ENCODE measurements at regions not wholly inside any gene's neighbourhood (a gene's known extent, or its start where the extent isn't known, plus 50 kb on each side); places are given as distances from the start of the nearest gene placed in this dataset.
"Not testable (repeated sequence)": the region's sequence is repeated elsewhere in the genome, so short reads cannot be mapped to it uniquely, and the experiment has no call there.

DNA sequence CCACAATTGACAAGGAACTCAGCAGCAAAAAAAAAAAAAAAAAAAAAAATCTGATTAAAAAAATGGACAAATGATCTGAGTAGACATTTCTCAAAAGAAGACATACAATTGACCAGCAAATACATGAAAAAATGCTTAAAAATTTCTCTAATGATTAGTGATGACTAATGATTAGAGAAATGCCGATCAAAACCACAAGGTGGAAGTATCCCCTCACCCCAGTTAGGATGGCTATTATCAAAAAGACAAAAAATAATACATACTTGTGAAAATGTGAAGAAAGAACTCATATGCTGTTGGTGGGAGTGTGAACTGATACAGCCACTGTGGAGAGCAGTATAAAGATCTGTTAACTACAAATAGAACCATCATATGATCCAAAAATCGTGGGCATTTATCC is 245.3 kb downstream of the OSTF1 start:
- WGBS, 10 experiments, result 0 to 100% (median 35%) methylated on average over 1 to 2 of the region's 2 CpGs
- H3K4me3 ChIP-seq, result no peak overlapping the region
- in situ Hi-C loops (cut with MboI; ENCODE audit: low pct_unique_long_range_greater_than_20kb in 2 of 9, low sequenced_read_pairs in 9 of 9, unreplicated experiment in 9 of 9), result no loop called here
- no peak overlapping the region for H3K27ac ChIP-seq
- H3K4me1 ChIP-seq (replicated peaks in 1 of 2), result no peaks in the 10 kb centered on the region
- ATAC-seq (replicated peaks in 6 of 8), result no peak

DNA sequence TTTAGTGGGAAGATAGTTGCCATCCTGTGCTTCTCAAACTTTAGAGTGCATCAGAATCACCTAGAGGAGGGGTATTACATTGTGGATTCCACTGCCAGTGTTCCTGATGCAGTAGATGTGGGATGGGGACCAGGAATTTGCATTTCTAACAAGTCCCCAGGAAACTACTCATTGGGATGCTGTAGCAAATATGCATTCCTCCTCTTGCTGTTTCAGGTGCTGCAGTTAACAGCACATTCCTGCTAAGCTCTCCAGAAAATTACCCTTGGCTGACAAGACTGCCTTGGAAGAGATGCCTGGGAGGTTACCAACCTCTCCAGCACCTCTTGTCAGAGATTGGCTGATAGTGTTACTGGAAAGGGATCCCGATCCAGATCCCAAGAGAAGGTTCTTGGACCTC is 270.5 kb downstream of the OSTF1 start:
- H3K4me1 ChIP-seq (replicated peaks in 1 of 2), result no peaks in the 10 kb centered on the region
- ATAC-seq (replicated peaks in 6 of 8), result no peak
- in situ Hi-C loops (cut with MboI; ENCODE audit: low pct_unique_long_range_greater_than_20kb in 2 of 9, low sequenced_read_pairs in 9 of 9, unreplicated experiment in 9 of 9), result no loop called here
- WGBS, 10 experiments, result 43 to 67% methylated on average over 1 of the region's 1 CpG; no CpG with 5 or more reads in 8 of the 10 experiments
- H3K4me3 ChIP-seq, result no peak overlapping the region
- no peak overlapping the region for H3K27ac ChIP-seq

DNA sequence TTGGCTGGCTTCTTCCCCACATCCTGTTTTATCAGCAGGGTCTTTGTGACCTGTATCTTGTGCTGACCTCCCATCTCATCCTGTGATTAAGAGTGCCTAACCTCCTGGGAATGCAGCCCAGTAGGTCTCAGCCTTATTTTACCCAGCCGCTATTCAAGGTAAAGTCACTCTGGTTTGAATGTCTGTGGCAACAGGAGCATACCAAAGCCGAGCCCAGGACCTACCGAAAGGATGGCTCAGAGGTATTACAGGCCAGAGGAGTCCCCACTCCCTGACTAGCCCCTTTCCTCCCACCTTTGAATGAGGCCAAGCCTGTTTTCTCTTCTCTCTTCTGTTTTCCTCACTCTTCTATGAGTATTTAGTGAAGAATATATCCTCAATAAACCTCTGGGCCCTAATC is 271.3 kb downstream of the OSTF1 start:
- H3K27ac ChIP-seq, result no peak overlapping the region
- no peak overlapping the region for H3K4me3 ChIP-seq
- ATAC-seq (replicated peaks in 6 of 8), result no peak
- in situ Hi-C loops (cut with MboI; ENCODE audit: low pct_unique_long_range_greater_than_20kb in 2 of 9, low sequenced_read_pairs in 9 of 9, unreplicated experiment in 9 of 9), result no loop called here
- 0 to 100% (median 61%) methylated on average over 1 to 3 of the region's 3 CpGs; no CpG with 5 or more reads in 4 of the 10 experiments for WGBS, 10 experiments
- H3K4me1 ChIP-seq (replicated peaks in 1 of 2), result no peaks in the 10 kb centered on the region

DNA sequence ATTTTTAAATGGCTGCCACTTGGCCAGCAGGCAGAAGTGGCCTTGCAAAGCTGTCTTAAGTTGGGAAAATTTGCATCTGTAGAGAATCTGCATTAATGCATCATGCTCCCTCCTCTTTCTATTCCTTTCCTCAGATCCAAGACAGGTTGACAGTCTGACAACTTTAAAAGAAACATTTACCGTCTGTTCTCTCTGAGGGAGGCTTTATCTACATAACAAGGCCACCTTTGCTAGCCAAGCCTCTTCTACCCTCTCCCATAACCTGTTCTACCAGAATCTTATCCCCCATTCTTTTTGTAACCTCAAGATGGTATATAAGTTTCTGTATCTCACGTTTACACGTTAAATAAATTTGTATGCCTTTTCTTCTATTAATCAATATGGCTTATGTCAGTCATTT is 271.9 kb downstream of the OSTF1 start:
- Histone ChIP-seq H3K4me1 (replicated peaks in 1 of 2) (no peaks in the 10 kb centered on the region), H3K27ac (no peak overlapping the region), H3K4me3 (no peak overlapping the region)
- 40 to 79% (median 64%) methylated on average over 1 to 3 of the region's 3 CpGs for WGBS, 10 experiments
- in situ Hi-C loops (cut with MboI; ENCODE audit: low pct_unique_long_range_greater_than_20kb in 2 of 9, low sequenced_read_pairs in 9 of 9, unreplicated experiment in 9 of 9), result no loop called here
- no peak for ATAC-seq (replicated peaks in 6 of 8)

DNA sequence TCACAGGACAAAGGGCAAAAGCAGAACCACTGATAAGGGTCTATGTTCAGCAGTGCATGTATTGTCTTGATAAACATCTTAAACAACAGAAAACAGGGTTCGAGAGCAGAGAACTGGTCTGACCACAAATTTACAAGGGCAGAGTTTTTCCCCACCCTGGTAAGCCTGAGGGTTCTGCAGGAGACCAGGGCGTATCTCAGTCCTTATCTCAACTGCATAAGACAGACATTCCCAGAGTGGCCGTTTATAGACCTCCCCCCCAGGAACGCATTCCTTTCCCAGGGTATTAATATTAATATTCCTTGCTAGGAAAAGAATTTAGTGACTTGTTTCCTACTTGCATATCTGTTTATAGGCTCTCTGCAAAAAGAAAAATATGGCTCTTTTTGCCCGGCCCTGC is 274.1 kb downstream of the OSTF1 start:
- in situ Hi-C loops (cut with MboI; ENCODE audit: low pct_unique_long_range_greater_than_20kb in 2 of 9, low sequenced_read_pairs in 9 of 9, unreplicated experiment in 9 of 9); H3K4me1 ChIP-seq (replicated peaks in 1 of 2); H3K27ac ChIP-seq; ATAC-seq (replicated peaks in 6 of 8); H3K4me3 ChIP-seq: not testable (repeated sequence)
- 14 to 97% (median 73%) methylated on average over 1 to 5 of the region's 5 CpGs; no CpG with 5 or more reads in 2 of the 10 experiments for WGBS, 10 experiments

DNA sequence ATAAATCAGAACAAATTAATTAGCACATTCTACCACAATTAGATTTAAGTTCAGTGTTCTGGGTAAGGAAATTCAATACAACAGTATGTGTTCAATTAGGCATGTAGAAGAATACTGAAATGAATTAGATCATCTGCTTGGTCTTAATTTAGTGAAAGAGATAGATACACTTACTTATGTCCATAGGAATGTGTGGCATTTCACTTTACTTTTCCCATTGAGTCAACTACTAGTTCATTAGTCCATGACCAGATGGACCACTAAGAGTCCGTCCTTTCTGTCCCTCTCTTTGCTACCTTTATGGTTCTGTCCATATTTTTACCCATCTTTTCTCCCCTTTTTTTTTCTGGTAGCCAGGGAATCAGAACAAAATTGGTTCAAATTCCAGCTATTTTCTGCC is 276.9 kb downstream of the OSTF1 start:
- in situ Hi-C loops (cut with MboI; ENCODE audit: low pct_unique_long_range_greater_than_20kb in 2 of 9, low sequenced_read_pairs in 9 of 9, unreplicated experiment in 9 of 9), result no loop called here
- ATAC-seq (replicated peaks in 6 of 8), result no peak
- H3K27ac ChIP-seq, result no peak overlapping the region
- H3K4me3 ChIP-seq, result no peak overlapping the region
- WGBS, 10 experiments, result 0 to 88% (median 59%) methylated on average over 1 of the region's 1 CpG; no CpG with 5 or more reads in 2 of the 10 experiments
- no peaks in the 10 kb centered on the region for H3K4me1 ChIP-seq (replicated peaks in 1 of 2)

DNA sequence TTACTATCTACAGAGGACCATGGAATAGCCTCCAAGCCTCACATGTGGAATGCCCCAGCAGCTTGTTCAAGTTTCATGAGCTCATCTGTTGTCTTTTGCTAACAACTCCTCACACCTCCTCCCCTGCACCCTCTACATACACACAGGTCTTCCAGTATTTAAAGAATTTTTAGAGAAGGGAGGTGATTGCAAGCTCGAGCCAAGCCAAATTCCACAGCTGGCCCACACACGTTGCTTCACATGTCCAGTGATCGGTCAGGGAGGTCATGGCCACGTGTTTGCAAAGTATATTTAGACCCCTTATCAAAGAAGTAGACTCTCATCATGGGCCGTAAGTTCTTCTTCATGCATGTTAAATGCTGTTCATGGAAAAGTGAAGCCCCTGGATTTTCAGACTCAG is 281.7 kb downstream of the OSTF1 start:
- no peak for ATAC-seq (replicated peaks in 6 of 8)
- 8 to 84% (median 62%) methylated on average over 3 to 5 of the region's 5 CpGs; no CpG with 5 or more reads in 3 of the 10 experiments for WGBS, 10 experiments
- Histone ChIP-seq H3K27ac (no peak overlapping the region), H3K4me3 (no peak overlapping the region), H3K4me1 (replicated peaks in 1 of 2) (no peaks in the 10 kb centered on the region)
- in situ Hi-C loops (cut with MboI; ENCODE audit: low pct_unique_long_range_greater_than_20kb in 2 of 9, low sequenced_read_pairs in 9 of 9, unreplicated experiment in 9 of 9), result no loop called here

DNA sequence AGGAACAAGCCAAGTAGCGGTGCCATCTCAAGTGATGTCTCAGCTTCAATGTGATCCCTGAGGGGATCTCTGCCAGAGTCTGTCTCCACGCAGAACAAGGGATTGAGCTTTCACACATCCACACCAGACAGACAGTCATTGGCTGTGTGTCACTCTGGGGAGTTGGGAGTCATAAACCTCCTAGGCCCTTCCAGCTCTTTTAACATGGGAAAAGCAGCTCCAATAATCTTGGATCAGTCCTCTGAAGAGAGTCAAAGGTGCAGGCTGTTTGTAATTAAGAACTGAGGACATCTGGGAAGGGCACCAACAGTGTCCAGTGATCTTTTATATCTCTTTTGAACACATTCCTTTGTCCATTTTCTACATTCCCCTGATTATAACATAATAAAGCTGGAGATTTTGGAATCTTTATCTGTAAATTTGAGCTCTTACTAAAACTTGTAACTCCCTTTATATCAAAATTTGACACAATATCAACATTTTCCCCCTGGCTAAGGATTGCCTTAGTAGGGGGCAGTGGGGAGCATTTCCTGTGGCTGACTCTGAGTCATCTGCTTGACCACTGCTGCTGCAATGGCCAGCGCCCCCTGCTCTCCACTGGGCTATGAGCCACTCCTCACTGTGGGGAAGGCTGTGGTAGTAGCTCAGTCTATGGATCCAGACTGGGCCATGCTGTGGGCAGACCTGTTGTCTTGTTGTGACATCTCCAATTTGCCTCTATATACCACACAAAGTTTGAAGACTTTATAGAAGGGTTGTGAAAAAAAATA is 284.4 kb downstream of the OSTF1 start:
- no peaks in the 10 kb centered on the region for H3K4me1 ChIP-seq (replicated peaks in 1 of 2)
- WGBS, 10 experiments, result 0 to 92% (median 77%) methylated on average over 1 to 3 of the region's 3 CpGs; no CpG with 5 or more reads in 4 of the 10 experiments
- no peak overlapping the region for H3K4me3 ChIP-seq
- no peak for ATAC-seq (replicated peaks in 6 of 8)
- H3K27ac ChIP-seq, result no peak overlapping the region
- in situ Hi-C loops (cut with MboI; ENCODE audit: low pct_unique_long_range_greater_than_20kb in 2 of 9, low sequenced_read_pairs in 9 of 9, unreplicated experiment in 9 of 9), result no loop called here

DNA sequence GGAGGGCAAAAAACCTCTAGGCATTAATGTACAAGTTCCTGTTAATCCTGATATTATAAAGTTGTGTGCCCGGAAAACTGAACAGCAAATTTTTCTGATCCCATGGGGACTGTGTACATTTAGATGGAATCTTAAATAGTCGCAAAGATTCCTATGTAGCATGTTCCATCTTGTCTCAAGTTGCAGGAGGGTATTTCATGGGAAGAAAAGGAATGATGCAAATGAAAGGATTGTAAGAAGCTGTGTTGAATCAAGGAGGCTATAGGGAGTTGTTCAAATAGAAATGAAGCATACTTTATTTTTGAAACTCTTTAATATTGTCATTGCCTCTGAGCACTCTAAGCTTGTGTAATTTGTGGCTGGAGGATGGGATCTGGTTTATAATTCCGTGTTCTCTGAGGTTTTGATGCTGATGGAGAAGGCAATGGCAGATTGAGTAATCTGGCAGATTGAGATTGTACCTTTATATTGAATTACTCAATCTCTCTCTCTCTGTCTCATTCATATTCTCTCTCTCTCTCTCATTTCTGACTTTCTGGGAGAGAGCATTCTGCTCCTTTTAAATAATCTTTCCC is 288.5 kb downstream of the OSTF1 start:
- Histone ChIP-seq H3K4me1 (replicated peaks in 1 of 2) (no peaks in the 10 kb centered on the region), H3K4me3 (no peak overlapping the region), H3K27ac (no peak overlapping the region)
- peak in 1 of 8 experiments; percentile 74 for ATAC-seq (replicated peaks in 6 of 8)
- WGBS, 10 experiments, result 18 to 94% (median 70%) methylated on average over 2 to 3 of the region's 3 CpGs
- in situ Hi-C loops (cut with MboI; ENCODE audit: low pct_unique_long_range_greater_than_20kb in 2 of 9, low sequenced_read_pairs in 9 of 9, unreplicated experiment in 9 of 9), result no loop called here

DNA sequence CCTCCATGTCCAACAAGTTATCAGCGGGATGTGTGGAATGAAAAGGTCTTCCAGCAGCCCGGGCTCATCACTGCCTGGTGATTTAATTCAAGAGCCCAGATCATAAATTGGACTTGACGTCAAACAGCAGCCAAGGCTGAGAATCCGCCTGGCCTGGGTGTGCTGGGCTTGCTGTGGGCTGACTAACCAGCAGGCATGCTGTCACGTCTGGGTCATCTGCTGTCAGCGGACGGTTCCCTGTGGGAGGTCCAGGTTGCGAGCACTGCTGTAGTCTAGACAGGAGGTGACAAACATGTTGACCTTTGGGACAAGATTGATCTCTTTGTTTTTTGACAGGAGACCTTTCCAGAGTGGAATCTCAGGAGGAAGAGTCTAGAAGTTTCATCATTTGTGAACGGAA is 289.7 kb downstream of the OSTF1 start:
- ATAC-seq (replicated peaks in 6 of 8), result peak in 6 of 8 experiments; percentile 37 to 95 (median 54)
- in situ Hi-C loops (cut with MboI; ENCODE audit: low pct_unique_long_range_greater_than_20kb in 2 of 9, low sequenced_read_pairs in 9 of 9, unreplicated experiment in 9 of 9), result no loop called here
- H3K27ac ChIP-seq, result no peak overlapping the region
- no peak overlapping the region for H3K4me3 ChIP-seq
- WGBS, 10 experiments, result 0 to 92% (median 56%) methylated on average over 1 to 5 of the region's 9 CpGs; no CpG with 5 or more reads in 2 of the 10 experiments
- H3K4me1 ChIP-seq (replicated peaks in 1 of 2), result no peaks in the 10 kb centered on the region

DNA sequence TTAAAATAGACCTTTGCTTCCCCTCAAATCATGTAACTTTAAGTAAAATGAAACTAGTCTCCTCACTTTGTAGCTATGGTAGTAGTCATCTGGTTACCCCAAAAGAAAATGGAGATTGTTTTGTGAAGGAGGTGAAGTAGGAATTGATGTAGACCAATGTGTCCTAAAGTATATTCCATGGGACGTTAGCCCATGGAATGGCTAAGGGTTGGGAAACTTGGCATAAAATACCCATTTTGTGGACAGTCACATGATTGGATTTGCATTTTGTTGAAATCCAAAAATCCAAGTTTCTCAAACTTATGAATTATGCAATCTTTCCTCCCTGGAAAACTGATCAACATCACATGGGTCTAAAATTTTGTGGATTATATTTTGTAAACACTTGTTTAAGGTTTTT is 290.6 kb downstream of the OSTF1 start:
- H3K27ac ChIP-seq, result no peak overlapping the region
- no peak for ATAC-seq (replicated peaks in 6 of 8)
- no peak overlapping the region for H3K4me3 ChIP-seq
- no peaks in the 10 kb centered on the region for H3K4me1 ChIP-seq (replicated peaks in 1 of 2)
- WGBS, 10 experiments, result 0 to 100% (median 75%) methylated on average over 1 of the region's 1 CpG; no CpG with 5 or more reads in 1 of the 10 experiments
- in situ Hi-C loops (cut with MboI; ENCODE audit: low pct_unique_long_range_greater_than_20kb in 2 of 9, low sequenced_read_pairs in 9 of 9, unreplicated experiment in 9 of 9), result no loop called here

DNA sequence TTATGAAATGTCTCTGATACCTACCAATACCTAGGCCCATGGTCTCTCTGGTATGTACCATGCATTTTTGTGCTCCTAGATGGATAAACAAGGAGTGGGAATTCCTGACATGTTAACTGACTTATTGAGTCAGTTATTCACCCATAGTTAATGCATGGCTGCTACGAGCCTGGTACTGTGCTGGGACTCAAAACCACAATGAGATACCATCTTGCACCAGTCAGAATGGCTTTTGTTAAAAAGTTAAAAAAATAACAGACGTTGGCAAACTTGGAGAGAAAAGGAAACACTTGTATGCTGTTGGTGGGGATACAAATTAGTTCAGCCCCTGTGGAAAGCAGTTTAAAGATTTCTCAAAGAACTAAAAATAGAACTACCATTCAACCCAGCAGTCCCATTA is 293.8 kb downstream of the OSTF1 start:
- Histone ChIP-seq H3K27ac (no peak overlapping the region), H3K4me3 (no peak overlapping the region), H3K4me1 (replicated peaks in 1 of 2) (no peaks in the 10 kb centered on the region)
- in situ Hi-C loops (cut with MboI; ENCODE audit: low pct_unique_long_range_greater_than_20kb in 2 of 9, low sequenced_read_pairs in 9 of 9, unreplicated experiment in 9 of 9), result no loop called here
- 0 to 76% (median 40%) methylated on average over 1 to 2 of the region's 2 CpGs; no CpG with 5 or more reads in 1 of the 10 experiments for WGBS, 10 experiments
- no peak for ATAC-seq (replicated peaks in 6 of 8)

DNA sequence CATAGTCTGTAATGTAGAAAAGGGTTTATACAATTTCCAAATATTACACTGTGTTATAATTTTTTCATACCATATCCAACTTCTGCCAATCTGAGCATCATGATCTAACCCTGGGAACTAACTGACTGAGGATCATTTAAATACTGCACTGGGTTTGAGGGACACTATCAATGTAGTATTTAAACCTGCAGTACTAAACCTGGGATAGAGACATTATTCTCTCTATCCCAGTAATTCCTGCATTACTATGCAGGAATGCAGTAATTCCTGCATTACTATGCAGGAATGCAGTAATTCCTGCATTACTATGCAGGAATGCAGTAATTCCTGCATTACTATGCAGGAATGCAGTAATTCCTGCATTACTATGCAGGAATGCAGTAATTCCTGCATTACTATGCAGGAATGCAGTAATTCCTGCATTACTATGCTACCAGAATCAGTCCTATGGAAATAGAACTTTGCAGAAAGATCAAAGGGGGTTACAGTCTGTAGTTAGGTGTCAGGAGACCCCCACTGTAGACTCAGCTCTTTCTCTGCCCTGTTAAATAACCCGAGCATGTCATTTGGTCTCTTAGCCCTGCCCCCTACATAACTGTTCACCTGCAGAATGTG is 295.2 kb downstream of the OSTF1 start:
- H3K4me3 ChIP-seq; in situ Hi-C loops (cut with MboI; ENCODE audit: low pct_unique_long_range_greater_than_20kb in 2 of 9, low sequenced_read_pairs in 9 of 9, unreplicated experiment in 9 of 9); H3K4me1 ChIP-seq (replicated peaks in 1 of 2); H3K27ac ChIP-seq: not testable (repeated sequence)
- whole genome bisulfite sequencing, 10 experiments, result 0 to 86% methylated on average over 1 of the region's 1 CpG; no CpG with 5 or more reads in 8 of the 10 experiments
- ATAC-seq (replicated peaks in 6 of 8), result peak in 3 of 8 experiments; percentile 45 to 77 (median 59)
